GM21825 (cell line): ENCODE measurements at regions not wholly inside any gene's neighbourhood (a gene's known extent, or its start where the extent isn't known, plus 50 kb on each side); places are given as distances from the start of the nearest gene placed in this dataset.

Source experiments
- ATAC-seq: cut with Tn5 transposase; IDR thresholded peaks from one replicate; pipeline ENCODE4 v1.9.1; 2021; ENCODE audit warnings: mild to moderate bottlenecking, moderate library complexity; ENCODE audit not compliant: unreplicated experiment

- no peak for ATAC-seq
Measured at GRCh38 chrX:98514032-98514431, 1630.3 kb downstream of the RPA4 start.

GRCh38 chrX:98516120-98516519 lies 1632.4 kb downstream of the RPA4 start:
- ATAC-seq, result no peak

GRCh38 chrX:98523026-98523425 lies 1639.3 kb downstream of the RPA4 start:
- no peak for ATAC-seq

DNA sequence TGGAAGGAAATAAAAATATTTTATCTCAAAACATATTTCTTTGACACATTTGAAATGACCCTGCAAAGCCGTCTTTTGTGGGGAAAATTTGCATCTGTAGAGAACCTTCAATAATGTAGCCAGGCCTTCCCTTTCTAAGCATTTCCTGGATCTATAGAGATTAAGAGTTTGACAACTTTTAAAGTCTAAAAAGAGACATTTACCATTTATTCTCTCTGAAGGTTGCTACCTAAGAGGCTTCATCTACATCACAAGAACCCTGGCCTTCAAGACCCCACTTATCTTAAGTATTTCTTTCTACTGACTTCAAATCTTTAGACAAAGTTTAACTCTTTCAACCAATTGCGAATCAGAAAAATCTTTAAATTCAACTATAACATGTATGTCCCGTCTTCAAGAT lies 1639.8 kb downstream of the RPA4 start:
- ATAC-seq, result no peak

DNA sequence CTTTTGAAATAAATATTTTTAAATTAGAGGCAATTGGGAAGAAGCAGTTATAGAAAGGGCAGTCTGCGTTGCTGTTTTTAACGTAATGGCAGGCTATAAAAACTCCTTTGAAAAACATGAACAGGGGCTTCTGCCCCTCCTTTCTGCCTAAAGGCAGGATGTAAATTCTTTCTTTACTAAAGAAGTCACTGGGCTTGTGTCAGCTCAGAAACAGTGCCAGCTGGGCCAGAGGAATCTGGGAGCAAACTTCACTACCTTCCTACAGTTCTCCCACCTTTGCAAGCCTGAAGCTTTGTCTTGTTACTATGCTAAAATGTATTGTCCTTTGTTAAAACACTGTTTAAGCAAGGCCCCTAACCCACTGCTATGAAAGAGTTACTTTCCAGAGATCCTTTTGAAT lies 1664.8 kb downstream of the RPA4 start:
- no peak for ATAC-seq

DNA sequence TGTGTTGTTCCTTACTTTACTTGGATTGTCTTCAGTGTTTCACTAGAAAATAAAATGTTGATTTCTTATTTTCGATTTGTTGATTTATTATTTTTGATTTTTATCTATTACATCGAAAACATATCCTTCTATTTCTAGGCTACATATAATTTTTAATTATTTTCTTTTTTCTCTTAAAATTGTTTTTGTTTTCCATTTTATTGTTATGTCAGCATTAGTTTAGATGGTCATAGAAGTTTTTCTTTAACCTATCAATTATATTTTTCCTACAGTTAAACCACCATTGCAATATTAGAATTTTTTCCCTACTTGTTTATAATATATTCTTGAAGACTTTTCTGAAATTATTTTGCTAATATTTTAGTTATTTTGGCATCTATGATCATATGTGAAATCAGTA lies 1685.1 kb downstream of the RPA4 start:
- ATAC-seq, result no peak

GRCh38 chrX:98605941-98606340 lies 1722.2 kb downstream of the RPA4 start:
- ATAC-seq, result no peak

DNA sequence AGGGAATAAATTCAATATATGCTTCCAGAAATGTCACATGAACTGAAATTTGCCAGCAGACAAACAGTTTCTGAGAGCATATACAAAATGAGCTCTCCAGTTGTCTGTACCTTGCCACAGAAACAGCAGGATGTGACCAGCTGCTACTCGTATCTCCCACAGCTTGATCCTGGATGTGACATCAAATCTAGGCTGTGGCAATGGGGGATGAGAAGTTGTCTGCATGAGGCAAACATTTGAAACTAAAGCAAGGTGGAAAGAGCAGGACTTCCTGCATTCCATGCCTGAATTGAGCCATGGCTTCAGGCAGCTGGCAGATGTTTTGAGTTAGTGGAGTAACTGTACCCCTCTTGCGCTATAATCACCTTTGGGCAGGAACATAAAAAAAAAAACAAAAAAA lies 1724.0 kb downstream of the RPA4 start:
- no peak for ATAC-seq

DNA sequence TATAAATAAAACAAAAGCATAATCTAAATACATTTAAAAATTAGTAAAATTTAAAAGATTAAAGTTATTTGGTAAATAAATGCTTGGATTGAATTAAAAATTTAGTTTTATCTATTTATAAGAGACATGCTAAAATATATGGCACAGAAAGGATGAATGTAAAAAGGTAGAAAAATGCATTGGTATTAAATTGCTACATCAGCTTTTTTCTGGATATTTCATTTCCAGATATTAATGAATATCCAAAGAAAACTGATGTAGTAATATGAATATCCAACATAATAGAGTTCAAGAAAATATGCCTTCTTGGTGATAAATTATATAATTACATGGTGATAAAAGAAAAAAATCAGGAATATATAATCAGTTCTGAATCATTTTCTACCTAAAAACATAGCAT lies 1743.9 kb downstream of the RPA4 start:
- ATAC-seq, result no peak

DNA sequence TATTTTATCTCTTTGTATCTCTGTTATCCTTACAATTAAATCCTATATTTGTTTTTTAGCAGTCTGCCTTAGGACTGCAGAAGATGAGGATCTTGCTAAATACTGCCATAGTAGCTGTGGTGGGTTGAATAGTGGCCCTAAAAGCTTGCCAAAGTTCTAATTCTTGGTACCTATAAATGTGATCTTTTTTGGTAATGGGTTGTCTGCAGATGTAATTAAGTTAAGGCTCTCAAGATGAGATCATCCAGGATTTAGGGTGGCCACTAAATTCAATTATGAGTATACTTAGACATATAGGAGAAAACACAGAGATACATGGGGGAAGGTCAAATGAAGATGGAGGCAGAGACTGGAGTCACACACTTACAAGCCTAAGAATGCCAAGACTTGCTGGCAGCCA lies 1753.7 kb downstream of the RPA4 start:
- no peak for ATAC-seq

DNA sequence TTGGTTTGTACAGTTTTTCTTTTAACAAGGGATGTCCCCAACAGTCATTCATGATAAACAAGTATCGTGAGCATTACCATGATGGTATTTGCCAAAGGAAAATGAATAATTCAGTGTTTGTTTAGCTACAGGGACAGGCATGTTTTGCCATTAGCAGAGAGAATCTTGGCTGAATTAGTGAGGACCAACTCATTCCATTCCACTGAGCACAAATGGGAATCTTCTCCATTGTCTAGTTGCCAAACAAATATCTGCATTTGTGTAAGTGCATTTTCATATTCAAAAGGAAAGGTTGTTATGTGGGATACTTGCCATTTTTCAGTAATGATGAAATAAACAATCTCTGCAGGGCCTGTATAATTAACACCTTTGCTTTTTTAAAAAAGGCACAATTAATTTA lies 1762.6 kb downstream of the RPA4 start:
- no peak for ATAC-seq

- ATAC-seq, result no peak
Measured at GRCh38 chrX:98654565-98654964, 1755.5 kb downstream of the PCDH19 start.
